HG03442 (cell line): ENCODE measurements at regions not wholly inside any gene's neighbourhood (a gene's known extent, or its start where the extent isn't known, plus 50 kb on each side); places are given as distances from the start of the nearest gene placed in this dataset.

Experiments
- ATAC-seq: cut with Tn5 transposase; IDR thresholded peaks from one replicate; pipeline ENCODE4 v1.9.1; 2021; ENCODE audit warnings: mild to moderate bottlenecking, moderate library complexity; ENCODE audit not compliant: unreplicated experiment

- no peak for ATAC-seq
Observed at GRCh38 chr2:158049129-158049855, 52.4 kb upstream of the UPP2 start.

- ATAC-seq = no peak
Observed at GRCh38 chr2:158048327-158048726, 53.3 kb upstream of the UPP2 start.

- no peak for ATAC-seq
Observed at GRCh38 chr2:158047156-158047611, 54.5 kb upstream of the UPP2 start.

- ATAC-seq = no peak
Observed at GRCh38 chr2:158046121-158046880, 55.4 kb upstream of the UPP2 start.

GRCh38 chr2:158045362-158045761 is 56.3 kb upstream of the UPP2 start:
- no peak for ATAC-seq

GRCh38 chr2:158043181-158043948 is 58.3 kb upstream of the UPP2 start:
- no peak for ATAC-seq

- ATAC-seq = no peak
Observed at GRCh38 chr2:158042666-158043065, 59.0 kb upstream of the UPP2 start.

GRCh38 chr2:158042245-158042644 is 59.4 kb upstream of the UPP2 start:
- ATAC-seq = no peak

GRCh38 chr2:158041400-158041799 is 60.3 kb upstream of the UPP2 start:
- ATAC-seq = no peak

- no peak for ATAC-seq
Observed at GRCh38 chr2:158038901-158039300, 62.8 kb upstream of the UPP2 start.

GRCh38 chr2:158034198-158034866 is 67.3 kb upstream of the UPP2 start:
- ATAC-seq = peak; percentile 70

GRCh38 chr2:158031371-158031770 is 70.3 kb upstream of the UPP2 start:
- no peak for ATAC-seq

- no peak for ATAC-seq
Observed at GRCh38 chr2:158025255-158025996, 76.2 kb upstream of the UPP2 start.

- peak; percentile 76 for ATAC-seq
Observed at GRCh38 chr2:158024288-158024898, 77.3 kb upstream of the UPP2 start.

- ATAC-seq = no peak
Observed at GRCh38 chr2:158022888-158023287, 78.8 kb upstream of the UPP2 start.

GRCh38 chr2:158021226-158021625 is 80.5 kb upstream of the UPP2 start:
- no peak for ATAC-seq

GRCh38 chr2:158015428-158016076 is 86.1 kb upstream of the UPP2 start:
- no peak for ATAC-seq

- no peak for ATAC-seq
Observed at GRCh38 chr2:158013891-158014290, 87.8 kb upstream of the UPP2 start.

GRCh38 chr2:158011055-158011771 is 90.5 kb upstream of the UPP2 start:
- ATAC-seq = no peak
